K562 (cell line): ENCODE measurements at regions not wholly inside any gene's neighbourhood (a gene's known extent, or its start where the extent isn't known, plus 50 kb on each side); places are given as distances from the start of the nearest gene placed in this dataset.

Experiments
- BRCA1 ChIP-seq, 2 experiments: fragments of 450-650 bp in 1 of 2; sonication (generic) in 1 of 2; formaldehyde crosslinking in 1 of 2; IDR thresholded peaks; 2 replicates each; pipeline versions ENCODE4 v1.5.0 to v1.6.1; 2017 to 2020; ENCODE audit warnings: mild to moderate bottlenecking in 1 of 2, missing genetic modification reagents in 1 of 2
- CBX3 ChIP-seq, 2 experiments: IDR thresholded peaks; 1 replicate in 1 of 2; 2 replicates in 1 of 2; pipeline ENCODE4 v1.6.1; 2012; ENCODE audit warnings: inconsistent platforms in 2 of 2, low read length in 2 of 2, borderline replicate concordance in 1 of 2, control low read depth in 1 of 2
- CTCF ChIP-seq, 3 experiments: IDR thresholded peaks in 2 of 3; conservative IDR thresholded peaks in 1 of 3; 2 replicates each; pipeline ENCODE4 v1.5.1; 2011 to 2012; ENCODE audit warnings: low read length in 3 of 3, mild to moderate bottlenecking in 3 of 3, control low read depth in 2 of 3, improper control_type of control experiment in 1 of 3, inconsistent platforms in 1 of 3, low read depth in 1 of 3, mixed read lengths in 1 of 3, moderate library complexity in 1 of 3; ENCODE audit not compliant: insufficient read depth in 2 of 3
- LARP7 ChIP-seq: fragments of 450-650 bp; IDR thresholded peaks from 2 replicates; pipeline ENCODE4 v1.6.1; 2016
- MECOM ChIP-seq: fragments of 250-450 bp; sonication (Bioruptor Pico); IDR thresholded peaks from 2 replicates; pipeline ENCODE4 v1.8.0; 2022; ENCODE audit warnings: inconsistent platforms
- NR3C1 ChIP-seq: sonication (generic); formaldehyde crosslinking; IDR thresholded peaks from 2 replicates; pipeline ENCODE4 v1.8.1; 2022; ENCODE audit warnings: missing genetic modification reagents
- REST ChIP-seq, 2 experiments: fragments of 450-650 bp; formaldehyde crosslinking in 1 of 2; IDR thresholded peaks; 2 replicates each; pipeline versions ENCODE4 v1.4.0 to v1.6.1; 2014 to 2020; ENCODE audit warnings: mild to moderate bottlenecking in 2 of 2, borderline replicate concordance in 1 of 2, low read depth in 1 of 2
- SMC3 ChIP-seq: conservative IDR thresholded peaks from 2 replicates; pipeline ENCODE4 v1.6.1; 2011; ENCODE audit warnings: low read depth, low read length, improper control_type of control experiment; ENCODE audit not compliant: insufficient read depth
- USF1 ChIP-seq: sonication (generic); formaldehyde crosslinking; IDR thresholded peaks from 2 replicates; pipeline ENCODE4 v1.9.0; 2022; ENCODE audit warnings: mild to moderate bottlenecking, missing genetic modification reagents
- YY1 ChIP-seq, 3 experiments: IDR thresholded peaks; 2 replicates each; pipeline ENCODE4 v1.6.1; 2011; ENCODE audit warnings: low read length in 2 of 3, mild to moderate bottlenecking in 2 of 3, moderate library complexity in 2 of 3, borderline replicate concordance in 1 of 3, control low read depth in 1 of 3, low read depth in 1 of 3; ENCODE audit not compliant: insufficient read depth in 3 of 3, insufficient replicate concordance in 2 of 3, control insufficient read depth in 1 of 3, insufficient read length in 1 of 3; ENCODE audit errors: extremely low read depth in 1 of 3
- TF ChIP-seq, protein P1 (sequence below): fragments of 250-450 bp; sonication (Bioruptor Pico); IDR thresholded peaks from 2 replicates; pipeline ENCODE4 v1.9.0; 2021; ENCODE audit warnings: mild to moderate bottlenecking, inconsistent platforms

DNA sequence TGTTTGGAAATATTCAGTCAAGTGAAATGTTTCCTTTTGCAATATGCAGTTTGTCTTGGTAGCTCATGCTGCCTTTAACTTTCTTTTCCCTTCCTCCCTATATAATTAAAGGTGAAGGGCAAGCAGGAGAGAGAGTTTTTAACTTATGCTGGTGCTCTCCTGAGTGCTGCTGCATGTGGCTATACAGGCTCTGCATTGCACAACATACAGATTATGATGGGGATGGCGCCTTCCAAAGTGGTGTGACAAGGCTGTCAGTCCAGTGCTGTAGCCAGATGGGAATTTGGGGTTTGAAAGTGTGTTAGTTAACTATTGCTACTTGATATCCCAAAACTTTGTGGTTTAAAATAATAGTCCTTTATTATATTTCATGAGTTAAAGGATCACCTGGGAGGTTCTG is 199.0 kb downstream of the ATP23 start:
- TF ChIP-seq REST (IDR thresholded peaks at IDR 0.05; ENCODE audit: borderline replicate concordance): no peak
- TF ChIP-seq REST (CRISPR knock-in tag; IDR thresholded peaks at IDR 0.05; ENCODE audit: low read depth): no peak
- no peak for TF ChIP-seq YY1 (IDR thresholded peaks at IDR 0.05; ENCODE audit: borderline replicate concordance in 1 of 3, control insufficient read depth in 1 of 3, extremely low read depth in 1 of 3, insufficient read depth in 3 of 3, insufficient read length in 1 of 3, insufficient replicate concordance in 2 of 3, low read depth in 1 of 3, low read length in 2 of 3)
- no peak for TF ChIP-seq NR3C1 (CRISPR knock-in tag)
- no peak for TF ChIP-seq CBX3 (IDR thresholded peaks at IDR 0.05; ENCODE audit: borderline replicate concordance in 1 of 2, low read length in 2 of 2)
- TF ChIP-seq CTCF (IDR thresholded peaks at IDR 0.05 in 2 of 3, conservative IDR thresholded peaks at IDR 0.05 in 1 of 3; ENCODE audit: insufficient read depth in 2 of 3, low read depth in 1 of 3, low read length in 3 of 3): no peak
- TF ChIP-seq MECOM (CRISPR knock-in tag): no peak
- TF ChIP-seq BRCA1 (IDR thresholded peaks at IDR 0.05): no peak
- TF ChIP-seq BRCA1 (CRISPR knock-in tag; IDR thresholded peaks at IDR 0.05): no peak
- no peak for TF ChIP-seq SMC3
- TF ChIP-seq, protein P1, sequence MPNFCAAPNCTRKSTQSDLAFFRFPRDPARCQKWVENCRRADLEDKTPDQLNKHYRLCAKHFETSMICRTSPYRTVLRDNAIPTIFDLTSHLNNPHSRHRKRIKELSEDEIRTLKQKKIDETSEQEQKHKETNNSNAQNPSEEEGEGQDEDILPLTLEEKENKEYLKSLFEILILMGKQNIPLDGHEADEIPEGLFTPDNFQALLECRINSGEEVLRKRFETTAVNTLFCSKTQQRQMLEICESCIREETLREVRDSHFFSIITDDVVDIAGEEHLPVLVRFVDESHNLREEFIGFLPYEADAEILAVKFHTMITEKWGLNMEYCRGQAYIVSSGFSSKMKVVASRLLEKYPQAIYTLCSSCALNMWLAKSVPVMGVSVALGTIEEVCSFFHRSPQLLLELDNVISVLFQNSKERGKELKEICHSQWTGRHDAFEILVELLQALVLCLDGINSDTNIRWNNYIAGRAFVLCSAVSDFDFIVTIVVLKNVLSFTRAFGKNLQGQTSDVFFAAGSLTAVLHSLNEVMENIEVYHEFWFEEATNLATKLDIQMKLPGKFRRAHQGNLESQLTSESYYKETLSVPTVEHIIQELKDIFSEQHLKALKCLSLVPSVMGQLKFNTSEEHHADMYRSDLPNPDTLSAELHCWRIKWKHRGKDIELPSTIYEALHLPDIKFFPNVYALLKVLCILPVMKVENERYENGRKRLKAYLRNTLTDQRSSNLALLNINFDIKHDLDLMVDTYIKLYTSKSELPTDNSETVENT (CRISPR knock-in tag): no peak
- no peak for TF ChIP-seq USF1 (CRISPR knock-in tag)
- TF ChIP-seq LARP7: no peak
